GM23248 (cell line): ENCODE measurements at regions not wholly inside any gene's neighbourhood (a gene's known extent, or its start where the extent isn't known, plus 50 kb on each side); places are given as distances from the start of the nearest gene placed in this dataset.

Experiments used
- EZH2 ChIP-seq: fragments of 200-600 bp; sonication (generic); IDR thresholded peaks from 2 replicates; pipeline ENCODE4 v1.6.1; 2018; ENCODE audit warnings: antibody characterized with exemption, mild to moderate bottlenecking; ENCODE audit not compliant: insufficient read depth, poor library complexity, severe bottlenecking
- EZH2phosphoT487 ChIP-seq: fragments of 200-600 bp; sonication (generic); IDR thresholded peaks from 2 replicates; pipeline ENCODE4 v1.6.1; 2018; ENCODE audit warnings: antibody characterized with exemption, moderate library complexity, mild to moderate bottlenecking, low read depth; ENCODE audit not compliant: insufficient read depth

DNA sequence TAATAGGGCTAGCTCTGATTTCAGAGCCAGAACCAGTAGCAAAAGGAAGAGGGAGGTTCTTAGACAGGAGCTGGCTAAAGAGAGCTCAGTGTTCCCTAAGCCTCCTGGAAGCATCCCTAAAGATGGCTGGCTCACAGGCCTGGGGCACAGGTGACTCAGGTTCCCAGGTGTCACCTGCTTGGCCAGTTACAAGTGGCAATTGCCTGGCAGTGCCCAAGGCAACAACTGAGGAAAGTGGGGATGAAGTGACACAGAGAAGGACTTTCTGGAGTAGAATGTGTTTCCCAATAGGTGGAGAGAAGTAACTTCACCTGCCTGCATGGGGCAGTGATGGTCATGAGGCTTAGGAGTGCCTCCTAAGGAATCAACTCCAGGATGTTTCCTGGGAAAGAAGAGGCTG, 66.5 kb upstream of the EEPD1 start:
- TF ChIP-seq EZH2, result no peak
- TF ChIP-seq EZH2phosphoT487, result no peak
